B cell (primary cell): ENCODE measurements at regions not wholly inside any gene's neighbourhood (a gene's known extent, or its start where the extent isn't known, plus 50 kb on each side); places are given as distances from the start of the nearest gene placed in this dataset.

ENCODE experiments used
- ATAC-seq: fragments of 200-7000 bp; cut with Tn5 transposase; one replicate; pipeline ENCODE4 v1.10.0; 2021; ENCODE audit warnings: low read depth, mild to moderate bottlenecking, moderate number of reproducible peaks, moderate library complexity
- CTCF ChIA-PET: fragments of 350-600 bp; sonication (Branson Sonifier 250); formaldehyde crosslinking; loops from one replicate; lab custom pipeline; 2021; ENCODE audit warnings: antibody characterized with exemption, inconsistent platforms; lab: Charles Lee
- POLR2A ChIA-PET: fragments of 350-600 bp; sonication (Branson Sonifier 250); formaldehyde crosslinking; loops from one replicate; lab custom pipeline; 2021; ENCODE audit warnings: antibody characterized with exemption; lab: Charles Lee
- DNase-seq: peaks from one replicate; pipeline ENCODE4 v3.0.0; 2013
- H2AFZ ChIP-seq: 2 replicates; pipeline ENCODE4 v1.6.1; 2012; ENCODE audit warnings: mild to moderate bottlenecking, low read depth, low read length; ENCODE audit not compliant: insufficient read depth, poor library complexity, severe bottlenecking
- H3K27ac ChIP-seq, 2 donors: 1 replicate in 1 of 2; 2 replicates in 1 of 2; pipeline ENCODE4 v1.5.1; 2012 to 2013; ENCODE audit warnings: low read length in 2 of 2, mild to moderate bottlenecking in 2 of 2, moderate library complexity in 1 of 2
- H3K27me3 ChIP-seq, 4 experiments: fragments of 200-600 bp in 1 of 4; sonication (generic) in 1 of 4; replicated peaks in 1 of 4; 1 replicate in 2 of 4; 2 replicates in 2 of 4; pipeline versions ENCODE4 v1.6.1 to v1.7.0; 2013 to 2016; ENCODE audit warnings: low read length in 3 of 4, mild to moderate bottlenecking in 2 of 4, mixed read lengths in 1 of 4, moderate library complexity in 1 of 4; ENCODE audit not compliant: insufficient read depth in 4 of 4, control insufficient read depth in 3 of 4; ENCODE audit errors: control extremely low read depth in 1 of 4
- H3K36me3 ChIP-seq, 2 experiments: replicated peaks in 1 of 2; 1 replicate in 1 of 2; 2 replicates in 1 of 2; pipeline versions ENCODE4 v1.6.1 to v1.7.1; 2013; ENCODE audit warnings: low read length in 1 of 2; ENCODE audit not compliant: insufficient read depth in 2 of 2, control insufficient read depth in 1 of 2; ENCODE audit errors: control extremely low read depth in 1 of 2, extremely low read depth in 1 of 2
- H3K4me1 ChIP-seq, 2 donors: fragments of 200-600 bp in 1 of 2; sonication (generic) in 1 of 2; 1 replicate in 1 of 2; 2 replicates in 1 of 2; pipeline versions ENCODE4 v1.5.1 to v1.6.1; 2013 to 2017; ENCODE audit warnings: low read length in 2 of 2; ENCODE audit not compliant: control insufficient read depth in 2 of 2, insufficient read depth in 2 of 2
- H3K4me2 ChIP-seq: replicated peaks from 2 replicates; pipeline ENCODE3; 2012; ENCODE audit warnings: mild to moderate bottlenecking, low read depth, low read length; ENCODE audit not compliant: poor library complexity, severe bottlenecking
- H3K4me3 ChIP-seq, 5 experiments: fragments of 200-600 bp in 1 of 5; sonication (generic) in 1 of 5; 1 replicate in 3 of 5; 2 replicates in 2 of 5; pipeline versions ENCODE4 v1.5.1 to v1.7.0; 2011 to 2016; ENCODE audit warnings: low read length in 4 of 5, mild to moderate bottlenecking in 4 of 5, low read depth in 2 of 5, control low read depth in 1 of 5, moderate library complexity in 1 of 5; ENCODE audit not compliant: insufficient read depth in 1 of 5; ENCODE audit errors: control extremely low read depth in 1 of 5, extremely low read depth in 1 of 5
- H3K79me2 ChIP-seq: fragments of 200-600 bp; sonication (generic); one replicate; pipeline ENCODE4 v1.6.0; 2016; ENCODE audit warnings: low read length; ENCODE audit not compliant: control insufficient read depth, insufficient read depth
- H3K9ac ChIP-seq: fragments of 200-600 bp; sonication (generic); 2 replicates; pipeline ENCODE4 v1.6.1; 2017; ENCODE audit warnings: mild to moderate bottlenecking, low read length, moderate library complexity
- H3K9me3 ChIP-seq, 3 donors: one replicate each; pipeline versions ENCODE4 v1.6.1 to v1.7.1; 2013; ENCODE audit warnings: low read length in 2 of 3; ENCODE audit not compliant: control insufficient read depth in 2 of 3, insufficient read depth in 1 of 3; ENCODE audit errors: control extremely low read depth in 1 of 3
- H4K20me1 ChIP-seq: 2 replicates; pipeline ENCODE4 v1.6.0; 2012; ENCODE audit warnings: mild to moderate bottlenecking, low read length; ENCODE audit not compliant: insufficient read depth, control insufficient read depth, poor library complexity, severe bottlenecking
- H3K27ac Mint-ChIP-seq: one replicate; pipeline ENCODE4 v1.8.0; 2021; ENCODE audit warnings: mixed read lengths
- H3K27me3 Mint-ChIP-seq: one replicate; pipeline ENCODE4 v1.8.0; 2021; ENCODE audit warnings: mixed read lengths
- H3K4me1 Mint-ChIP-seq: one replicate; pipeline ENCODE4 v1.8.0; 2021; ENCODE audit warnings: mixed read lengths
- H3K4me3 Mint-ChIP-seq: one replicate; pipeline ENCODE4 v1.8.0; 2021; ENCODE audit warnings: mixed read lengths
- H3K9me3 Mint-ChIP-seq: one replicate; pipeline ENCODE4 v1.8.0; 2022; ENCODE audit warnings: mixed read lengths; ENCODE audit not compliant: insufficient read depth
- CTCF ChIP-seq: fragments of 200-600 bp; IDR thresholded peaks from one replicate; pipeline ENCODE4 v1.8.0; 2022; ENCODE audit warnings: antibody characterized with exemption, mild to moderate bottlenecking
- EZH2 ChIP-seq: IDR thresholded peaks from 2 replicates; pipeline ENCODE4 v1.6.1; 2012; ENCODE audit warnings: borderline replicate concordance, low read depth, mild to moderate bottlenecking, moderate library complexity, low read length; ENCODE audit not compliant: insufficient read depth, poor library complexity, severe bottlenecking
- WGBS: methylation state at CpG from one replicate; pipeline ENCODE4 v1.1.5; 2013; ENCODE audit warnings: missing lambda C conversion rate; ENCODE audit not compliant: insufficient coverage; 5-methylcytosine and 5-hydroxymethylcytosine counted together
- intact Hi-C: fragments of 100-400 bp; cut with micrococcal nuclease; formaldehyde crosslinking; loops from one replicate; pipeline ENCODE4 v1.10.0; 2022

DNA sequence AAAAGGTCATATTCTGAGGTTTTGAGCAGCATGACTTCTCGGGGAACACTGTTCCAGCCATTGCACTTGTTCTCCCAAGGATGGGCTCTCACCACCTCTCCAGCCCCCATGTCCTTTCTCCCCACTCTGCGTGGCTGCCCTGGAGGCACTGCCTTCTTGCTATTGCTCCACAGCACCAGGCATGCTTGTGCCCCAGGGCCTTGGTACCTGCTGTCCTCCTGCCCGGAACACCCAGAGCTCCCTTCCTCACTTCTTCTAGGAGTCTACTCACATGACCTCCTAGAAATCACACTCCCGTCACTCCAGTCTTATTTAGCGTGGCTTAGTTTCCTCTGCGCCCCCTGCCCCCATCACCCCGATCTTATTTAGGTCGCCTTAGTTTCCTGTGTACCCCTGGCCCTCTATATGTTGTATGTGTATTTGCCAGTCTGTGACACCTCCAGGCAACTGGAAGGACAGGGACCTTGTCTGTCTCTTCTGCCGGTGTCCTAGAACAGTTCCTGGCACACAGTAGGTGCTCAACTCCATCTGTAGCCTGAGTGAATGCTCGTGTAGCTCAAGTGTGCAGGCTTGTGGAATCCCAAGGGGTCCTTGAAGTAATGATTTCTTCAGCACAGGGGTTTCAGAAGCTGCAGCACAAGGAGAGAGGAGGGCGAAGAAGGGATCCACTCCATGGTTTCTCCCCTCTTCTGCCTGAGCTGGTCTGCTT, 208.6 kb upstream of the CIBAR2 start:
- ChIA-PET CTCF (no interaction called here), POLR2A (no interaction called here)
- ATAC-seq = no peak
- H3K9me3 Mint-ChIP-seq = no peaks in the 10 kb centered on the region
- DNase-seq = no peak
- Histone ChIP-seq H3K4me3 (no peak overlapping the region), H3K27ac (no peak overlapping the region), H3K9me3 (peaks cover 0 to 8% (median 0%) of the 10 kb centered on the region in 3 donors), H4K20me1 (no peaks in the 10 kb centered on the region), H3K4me2 (no peak overlapping the region), H3K27me3 (no peaks in the 10 kb centered on the region), H3K79me2 (no peaks in the 10 kb centered on the region), H3K9ac (no peak overlapping the region), H3K36me3 (no peaks in the 10 kb centered on the region), H3K4me1 (no peaks in the 10 kb centered on the region), H2AFZ (no peak overlapping the region)
- no peaks in the 10 kb centered on the region for H3K27me3 Mint-ChIP-seq
- 96% methylated on average over 6 of the region's 11 CpGs for WGBS
- intact Hi-C loops = no loop called here
- no peak overlapping the region for H3K4me3 Mint-ChIP-seq
- no peak for TF ChIP-seq CTCF
- no peak for TF ChIP-seq EZH2
- no peak overlapping the region for H3K27ac Mint-ChIP-seq
- peaks cover 2% of the 10 kb centered on the region for H3K4me1 Mint-ChIP-seq

GRCh38 chr16:85321509-85322271, 209.4 kb upstream of the CIBAR2 start:
- WGBS = 85% methylated on average over 13 of the region's 16 CpGs
- Mint-ChIP-seq H3K27ac (no peak overlapping the region), H3K9me3 (no peaks in the 10 kb centered on the region), H3K27me3 (peaks cover 4% of the 10 kb centered on the region), H3K4me3 (no peak overlapping the region), H3K4me1 (peaks cover 4% of the 10 kb centered on the region)
- Histone ChIP-seq H3K27me3 (no peaks in the 10 kb centered on the region), H2AFZ (no peak overlapping the region), H3K79me2 (no peaks in the 10 kb centered on the region), H3K4me3 (no peak overlapping the region), H3K27ac (no peak overlapping the region), H3K4me2 (no peak overlapping the region), H3K36me3 (no peaks in the 10 kb centered on the region), H3K9ac (no peak overlapping the region), H3K9me3 (peaks cover 0 to 6% (median 0%) of the 10 kb centered on the region in 3 donors), H3K4me1 (peaks cover 0 to 1% of the 10 kb centered on the region in 2 donors), H4K20me1 (no peaks in the 10 kb centered on the region)
- intact Hi-C loops = no loop called here
- ChIA-PET POLR2A (no interaction called here), CTCF (no interaction called here)
- no peak for TF ChIP-seq CTCF
- TF ChIP-seq EZH2 = no peak
- DNase-seq (no peak), ATAC-seq (no peak)
